Heart left ventricle (tissue), 16 donors: ENCODE measurements at regions not wholly inside any gene's neighbourhood (a gene's known extent, or its start where the extent isn't known, plus 50 kb on each side); places are given as distances from the start of the nearest gene placed in this dataset.
"Not testable (repeated sequence)": the region's sequence is repeated elsewhere in the genome, so short reads cannot be mapped to it uniquely, and the experiment has no call there.

Source experiments
- ATAC-seq, 4 donors: fragments of 200-7000 bp; cut with Tn5 transposase; one replicate each; pipeline ENCODE4 v1.9.1; 2020 to 2022; ENCODE audit warnings: moderate library complexity in 4 of 4, mild to moderate bottlenecking in 3 of 4, moderate number of reproducible peaks in 1 of 4
- DNase-seq, 5 donors: peaks; one replicate each; pipeline ENCODE4 v3.0.0-alpha.2; 2020
- H3K27ac ChIP-seq, 12 donors: fragments of 200-600 bp; sonication (generic) in 4 of 12; one replicate each; pipeline versions ENCODE4 v1.5.0 to v1.8.0; 2016 to 2022; ENCODE audit warnings: mild to moderate bottlenecking in 2 of 12
- H3K27me3 ChIP-seq, 9 donors: fragments of 200-600 bp; sonication (generic) in 2 of 9; one replicate each; pipeline versions ENCODE4 v1.5.1 to v1.8.0; 2016 to 2022; ENCODE audit warnings: mild to moderate bottlenecking in 3 of 9
- H3K36me3 ChIP-seq, 9 donors: fragments of 200-600 bp; sonication (generic) in 2 of 9; one replicate each; pipeline versions ENCODE4 v1.5.0 to v1.8.0; 2018 to 2022; ENCODE audit warnings: mild to moderate bottlenecking in 2 of 9
- H3K4me1 ChIP-seq, 12 donors: fragments of 200-600 bp; sonication (generic) in 4 of 12; one replicate each; pipeline versions ENCODE4 v1.5.0 to v1.8.0; 2016 to 2022; ENCODE audit warnings: mild to moderate bottlenecking in 3 of 12
- H3K4me3 ChIP-seq, 12 donors: fragments of 200-600 bp; sonication (generic) in 4 of 12; one replicate each; pipeline versions ENCODE4 v1.5.0 to v1.8.0; 2017 to 2022; ENCODE audit warnings: mild to moderate bottlenecking in 9 of 12, moderate library complexity in 4 of 12
- H3K9me3 ChIP-seq, 12 donors: fragments of 200-600 bp; sonication (generic) in 4 of 12; one replicate each; pipeline versions ENCODE4 v1.5.0 to v1.8.0; 2016 to 2022; ENCODE audit warnings: mild to moderate bottlenecking in 1 of 12
- CTCF ChIP-seq, 12 donors: fragments of 200-600 bp; sonication (generic) in 4 of 12; IDR thresholded peaks; one replicate each; pipeline versions ENCODE4 v1.5.0 to v1.8.0; 2018 to 2022; ENCODE audit warnings: antibody characterized with exemption in 12 of 12, mild to moderate bottlenecking in 5 of 12
- POLR2A ChIP-seq, 2 donors: fragments of 450-650 bp; IDR thresholded peaks; one replicate each; pipeline ENCODE4 v1.6.1; 2017; ENCODE audit warnings: antibody characterized with exemption in 2 of 2, mild to moderate bottlenecking in 2 of 2, moderate library complexity in 2 of 2
- WGBS, 4 donors: extraction: QIAGEN DNeasy Blood & Tissue Kit in 2 of 4; methylation state at CpG; one replicate each; pipeline versions ENCODE4 v1.1.5 to v1.1.7; 2013 to 2018; 5-methylcytosine and 5-hydroxymethylcytosine counted together
- intact Hi-C, 10 donors: fragments of 100-400 bp; cut with DNase I; formaldehyde crosslinking; loops; one replicate each; pipeline versions ENCODE4 v1.11.1 to v1.14.2; 2022
- donor health status: ischemic (EF 13 %, LVEDD 7.1; RV severe dilation, severe dysfunction).
- donor health status: healthy with polysubstance abuse.
- donor health status: DM: no; HTN: yes; CAD: no.
- donor health status: DM: no; HTN: no; CAD: no.
- donor health status: ischemic (EF 25% LVEDD 6.9; RV normal size, moderate dysfunction).
- donor health status: ischemic (EF 25% LVEDD 5.7; RV mildly dilated, moderate dysfunction).
- donor health status: healthy.
- donor health status: DM: yes; HTN: yes; CAD: no.
- donor health status: ischemic (EF 35%, LVEDD 5.7; RV mildly dilated, moderate dysfunction).
- donor health status: nonischemic (EF 11% LVEDD 7.7; RV severe dilation, severe dysfunction).
- donor health status: DM: yes; HTN: yes; CAD: no.
- donor health status: PGD.
- donor health status: ischemic (EF 29% LVEDD 5.4; RV normal size, mild dysfunction).
- donor health status: nonischemic (EF 23%, LVEDD 6.1; RV moderate dilation, normal function).

GRCh38 chr11:49316180-49316579, 107.8 kb upstream of the FOLH1 start:
- DNase-seq (no peak), ATAC-seq (no peak)
- H3K4me1 ChIP-seq: no peaks in the 10 kb centered on the region
- H3K4me3 ChIP-seq: no peak overlapping the region
- 68 to 72% (median 70%) methylated on average over 2 of the region's 2 CpGs for WGBS, 4 donors
- H3K27me3 ChIP-seq: no peaks in the 10 kb centered on the region
- no peak overlapping the region for H3K27ac ChIP-seq
- H3K9me3 ChIP-seq: peaks cover 0 to 5% (median 0%) of the 10 kb centered on the region in 12 donors
- TF ChIP-seq POLR2A (IDR thresholded peaks at IDR 0.05) (no peak), CTCF (IDR thresholded peaks at IDR 0.05) (no peak)
- intact Hi-C loops: no loop called here
- no peaks in the 10 kb centered on the region for H3K36me3 ChIP-seq

GRCh38 chr11:49303080-49303479, 94.7 kb upstream of the FOLH1 start:
- no peak overlapping the region for H3K4me3 ChIP-seq
- no peak overlapping the region for H3K27ac ChIP-seq
- H3K9me3 ChIP-seq: no peaks in the 10 kb centered on the region
- no peak for TF ChIP-seq CTCF (IDR thresholded peaks at IDR 0.05)
- TF ChIP-seq POLR2A (IDR thresholded peaks at IDR 0.05): no peak
- DNase-seq: no peak
- no peak for ATAC-seq
- H3K36me3 ChIP-seq: no peaks in the 10 kb centered on the region
- H3K4me1 ChIP-seq: no peaks in the 10 kb centered on the region
- 76 to 95% (median 88%) methylated on average over 1 of the region's 1 CpG for WGBS, 4 donors
- intact Hi-C loops: no loop called here
- no peaks in the 10 kb centered on the region for H3K27me3 ChIP-seq

GRCh38 chr11:49302360-49302759, 94.0 kb upstream of the FOLH1 start:
- H3K9me3 ChIP-seq: peaks cover 0 to 2% (median 0%) of the 10 kb centered on the region in 12 donors
- WGBS, 4 donors: 69 to 79% (median 74%) methylated on average over 2 of the region's 2 CpGs
- no peaks in the 10 kb centered on the region for H3K27me3 ChIP-seq
- no peak overlapping the region for H3K4me3 ChIP-seq
- no peaks in the 10 kb centered on the region for H3K4me1 ChIP-seq
- no peak overlapping the region for H3K27ac ChIP-seq
- intact Hi-C loops: no loop called here
- TF ChIP-seq POLR2A (IDR thresholded peaks at IDR 0.05) (no peak), CTCF (IDR thresholded peaks at IDR 0.05) (no peak)
- ATAC-seq: no peak
- H3K36me3 ChIP-seq: no peaks in the 10 kb centered on the region
- no peak for DNase-seq

GRCh38 chr11:49298017-49298416, 89.6 kb upstream of the FOLH1 start:
- H3K36me3 ChIP-seq, intact Hi-C loops, H3K27me3 ChIP-seq, H3K9me3 ChIP-seq, DNase-seq, H3K4me3 ChIP-seq, ATAC-seq, H3K27ac ChIP-seq, H3K4me1 ChIP-seq: not testable (repeated sequence)
- 86 to 100% (median 92%) methylated on average over 1 of the region's 1 CpG for WGBS, 4 donors

GRCh38 chr11:49283911-49284310, 75.5 kb upstream of the FOLH1 start:
- H3K36me3 ChIP-seq, intact Hi-C loops, H3K4me1 ChIP-seq, ATAC-seq, H3K27me3 ChIP-seq, H3K9me3 ChIP-seq, H3K4me3 ChIP-seq, DNase-seq, H3K27ac ChIP-seq: not testable (repeated sequence)
- 75 to 81% (median 78%) methylated on average over 3 of the region's 3 CpGs for WGBS, 4 donors

GRCh38 chr11:49283282-49283681, 74.9 kb upstream of the FOLH1 start:
- 3 to 8% (median 6%) methylated on average over 1 of the region's 1 CpG for WGBS, 4 donors
- H3K27me3 ChIP-seq, intact Hi-C loops: not testable (repeated sequence)

GRCh38 chr11:49282125-49282524, 73.7 kb upstream of the FOLH1 start:
- intact Hi-C loops, H3K36me3 ChIP-seq, H3K9me3 ChIP-seq, H3K4me1 ChIP-seq, H3K4me3 ChIP-seq, H3K27ac ChIP-seq, DNase-seq, H3K27me3 ChIP-seq: not testable (repeated sequence)
- ATAC-seq: peak; percentile 66 to 73 (median 72)
- 31 to 60% (median 39%) methylated on average over 3 of the region's 3 CpGs for WGBS, 4 donors

More at GRCh38 chr11:49283282-49283681, 74.9 kb upstream of the FOLH1 start:
- ATAC-seq, H3K9me3 ChIP-seq, DNase-seq, H3K4me1 ChIP-seq, H3K27ac ChIP-seq, H3K36me3 ChIP-seq, H3K4me3 ChIP-seq: not testable (repeated sequence)

GRCh38 chr11:49277951-49278350, 69.5 kb upstream of the FOLH1 start:
- intact Hi-C loops, H3K4me3 ChIP-seq, DNase-seq, H3K36me3 ChIP-seq, H3K27ac ChIP-seq, ATAC-seq, H3K27me3 ChIP-seq, H3K4me1 ChIP-seq, H3K9me3 ChIP-seq: not testable (repeated sequence)
- 54 to 81% (median 75%) methylated on average over 2 of the region's 2 CpGs for WGBS, 4 donors
